HG02678 (cell line): ENCODE measurements at regions not wholly inside any gene's neighbourhood (a gene's known extent, or its start where the extent isn't known, plus 50 kb on each side); places are given as distances from the start of the nearest gene placed in this dataset.

ENCODE experiments used
- ATAC-seq: cut with Tn5 transposase; IDR thresholded peaks from one replicate; pipeline ENCODE4 v1.9.1; 2021; ENCODE audit warnings: mild to moderate bottlenecking, moderate library complexity; ENCODE audit not compliant: unreplicated experiment

- no peak for ATAC-seq
Observed at GRCh38 chr20:22260506-22260905, 323.9 kb downstream of the FOXA2 start.

- ATAC-seq: no peak
Observed at GRCh38 chr20:22257912-22258311, 326.5 kb downstream of the FOXA2 start.

GRCh38 chr20:22248051-22248667 lies 336.2 kb downstream of the FOXA2 start:
- ATAC-seq: no peak

- no peak for ATAC-seq
Observed at GRCh38 chr20:22245139-22245538, 339.2 kb downstream of the FOXA2 start.

GRCh38 chr20:22243067-22243466 lies 341.3 kb downstream of the FOXA2 start:
- ATAC-seq: no peak

- ATAC-seq: no peak
Observed at GRCh38 chr20:22241609-22242008, 342.8 kb downstream of the FOXA2 start.

GRCh38 chr20:22232923-22233322 lies 351.4 kb downstream of the FOXA2 start:
- no peak for ATAC-seq

GRCh38 chr20:22232473-22232872 lies 351.9 kb downstream of the FOXA2 start:
- no peak for ATAC-seq

- ATAC-seq: no peak
Observed at GRCh38 chr20:22226849-22227700, 357.3 kb downstream of the FOXA2 start.

GRCh38 chr20:22223236-22223635 lies 361.1 kb downstream of the FOXA2 start:
- ATAC-seq: no peak

- ATAC-seq: no peak
Observed at GRCh38 chr20:22217712-22218352, 366.5 kb downstream of the FOXA2 start.

- ATAC-seq: no peak
Observed at GRCh38 chr20:22216984-22217383, 367.4 kb downstream of the FOXA2 start.

- no peak for ATAC-seq
Observed at GRCh38 chr20:22214296-22214695, 370.1 kb downstream of the FOXA2 start.

- no peak for ATAC-seq
Observed at GRCh38 chr20:22213271-22213670, 371.1 kb downstream of the FOXA2 start.

- no peak for ATAC-seq
Observed at GRCh38 chr20:22207280-22207679, 377.1 kb downstream of the FOXA2 start.

- no peak for ATAC-seq
Observed at GRCh38 chr20:22204801-22205200, 379.6 kb downstream of the FOXA2 start.

GRCh38 chr20:22182148-22182547 lies 402.2 kb downstream of the FOXA2 start:
- ATAC-seq: no peak

GRCh38 chr20:22180244-22180643 lies 404.1 kb downstream of the FOXA2 start:
- ATAC-seq: no peak

GRCh38 chr20:22160101-22160652 lies 424.2 kb downstream of the FOXA2 start:
- no peak for ATAC-seq

- no peak for ATAC-seq
Observed at GRCh38 chr20:22159276-22159675, 425.1 kb downstream of the FOXA2 start.

GRCh38 chr20:22127587-22127986 lies 422.1 kb downstream of the PAX1 start:
- no peak for ATAC-seq
